T-cell (primary cell): ENCODE measurements at regions not wholly inside any gene's neighbourhood (a gene's known extent, or its start where the extent isn't known, plus 50 kb on each side); places are given as distances from the start of the nearest gene placed in this dataset.

Experiments
- ATAC-seq, 4 experiments: fragments of 200-7000 bp in 3 of 4; fragments of 150-1000 bp in 1 of 4; cut with Tn5 transposase; replicated peaks in 1 of 4; 1 replicate in 3 of 4; 2 replicates in 1 of 4; pipeline ENCODE4 v1.10.0; 2021; ENCODE audit warnings: moderate library complexity in 3 of 4, mild to moderate bottlenecking in 2 of 4, moderate number of reproducible peaks in 1 of 4
- CTCF ChIA-PET, 2 donors: fragments of 300-600 bp; sonication (Branson Sonifier 250); formaldehyde crosslinking; loops; one replicate each; lab custom pipeline; 2022; ENCODE audit warnings: antibody characterized with exemption in 2 of 2; lab: Charles Lee
- POLR2A ChIA-PET, 2 donors: fragments of 300-600 bp; sonication (Branson Sonifier 250); formaldehyde crosslinking; loops; one replicate each; lab custom pipeline; 2022; ENCODE audit warnings: antibody characterized with exemption in 2 of 2; lab: Charles Lee
- DNase-seq, 35 experiments: peaks; one replicate each; pipeline versions ENCODE4 v3.0.0 to v3.0.0-alpha.2; 2013 to 2023
- H3K27ac ChIP-seq: one replicate; pipeline ENCODE4 v1.5.1; 2013; ENCODE audit warnings: low read length
- H3K27me3 ChIP-seq, 2 experiments: replicated peaks in 1 of 2; 1 replicate in 1 of 2; 2 replicates in 1 of 2; pipeline versions ENCODE4 v1.6.1 to v1.7.0; 2013; ENCODE audit warnings: low read length in 1 of 2, mixed read lengths in 1 of 2; ENCODE audit not compliant: control insufficient read depth in 2 of 2, insufficient read depth in 2 of 2; ENCODE audit errors: extremely low read depth in 1 of 2
- H3K36me3 ChIP-seq, 2 donors: 1 replicate in 1 of 2; 2 replicates in 1 of 2; pipeline versions ENCODE4 v1.6.1 to v1.7.0; 2013; ENCODE audit warnings: low read length in 1 of 2; ENCODE audit not compliant: control insufficient read depth in 2 of 2, insufficient read depth in 1 of 2; ENCODE audit errors: extremely low read depth in 1 of 2
- H3K4me1 ChIP-seq, 2 experiments: 1 replicate in 1 of 2; 2 replicates in 1 of 2; pipeline versions ENCODE4 v1.6.1 to v1.7.0; 2013; ENCODE audit warnings: low read length in 2 of 2, mixed read lengths in 1 of 2; ENCODE audit not compliant: insufficient read depth in 2 of 2, control insufficient read depth in 1 of 2; ENCODE audit errors: extremely low read depth in 1 of 2
- H3K4me3 ChIP-seq, 2 donors: 1 replicate in 1 of 2; 2 replicates in 1 of 2; pipeline versions ENCODE4 v1.5.1 to v1.7.0; 2013; ENCODE audit warnings: mild to moderate bottlenecking in 2 of 2, low read length in 1 of 2, moderate library complexity in 1 of 2; ENCODE audit not compliant: control insufficient read depth in 1 of 2; ENCODE audit errors: extremely low read depth in 1 of 2
- H3K9me3 ChIP-seq: 2 replicates; pipeline ENCODE4 v1.7.0; 2013
- H3K27ac Mint-ChIP-seq, 2 donors: one replicate each; pipeline ENCODE4 v1.8.0; 2020 to 2021; ENCODE audit warnings: mild to moderate bottlenecking in 2 of 2, mixed read lengths in 2 of 2
- H3K27me3 Mint-ChIP-seq, 2 donors: one replicate each; pipeline ENCODE4 v1.8.0; 2021 to 2022; ENCODE audit warnings: mixed read lengths in 2 of 2
- H3K36me3 Mint-ChIP-seq: one replicate; pipeline ENCODE4 v1.8.0; 2021; ENCODE audit warnings: mixed read lengths
- H3K4me1 Mint-ChIP-seq, 3 donors: one replicate each; pipeline ENCODE4 v1.8.0; 2020 to 2022; ENCODE audit warnings: mixed read lengths in 3 of 3, mild to moderate bottlenecking in 1 of 3
- H3K4me3 Mint-ChIP-seq, 3 donors: one replicate each; pipeline ENCODE4 v1.8.0; 2020 to 2022; ENCODE audit warnings: mild to moderate bottlenecking in 3 of 3, mixed read lengths in 3 of 3, moderate library complexity in 3 of 3
- H3K9me3 Mint-ChIP-seq, 3 donors: one replicate each; pipeline ENCODE4 v1.8.0; 2020 to 2022; ENCODE audit warnings: mixed read lengths in 3 of 3
- WGBS: methylation state at CpG from one replicate; pipeline ENCODE4 v1.1.5; 2013; ENCODE audit warnings: missing lambda C conversion rate; ENCODE audit not compliant: insufficient coverage; 5-methylcytosine and 5-hydroxymethylcytosine counted together

- H3K27me3 ChIP-seq: no peaks in the 10 kb centered on the region
- no peaks in the 10 kb centered on the region for H3K9me3 ChIP-seq
- no peaks in the 10 kb centered on the region for H3K4me1 Mint-ChIP-seq
- H3K36me3 ChIP-seq: no peaks in the 10 kb centered on the region
- DNase-seq: no peak
- H3K4me1 ChIP-seq: no peaks in the 10 kb centered on the region
- ChIA-PET CTCF (no interaction called here), POLR2A (no interaction called here)
- H3K27ac Mint-ChIP-seq: no peak overlapping the region
- no peak overlapping the region for H3K4me3 Mint-ChIP-seq
- H3K27ac ChIP-seq: no peak overlapping the region
- no peak overlapping the region for H3K4me3 ChIP-seq
- H3K9me3 Mint-ChIP-seq: peaks cover 0 to 12% (median 4%) of the 10 kb centered on the region in 3 donors
- no peaks in the 10 kb centered on the region for H3K27me3 Mint-ChIP-seq
- H3K36me3 Mint-ChIP-seq: no peaks in the 10 kb centered on the region
- ATAC-seq: no peak
- no CpG with 5 or more reads among the region's 2 CpGs for WGBS
Observed at GRCh38 chr18:44473394-44474066, 207.2 kb upstream of the SETBP1 start.

- POLR2A ChIA-PET: no interaction called here
- 0% methylated on average over 1 of the region's 3 CpGs for WGBS
- CTCF ChIA-PET: no interaction called here
- DNase-seq (no peak), ATAC-seq (no peak)
- no peak overlapping the region for H3K27ac ChIP-seq
- H3K4me1 ChIP-seq: no peaks in the 10 kb centered on the region
- Mint-ChIP-seq H3K27me3 (no peaks in the 10 kb centered on the region), H3K27ac (no peak overlapping the region), H3K4me3 (no peak overlapping the region), H3K36me3 (no peaks in the 10 kb centered on the region), H3K4me1 (no peaks in the 10 kb centered on the region), H3K9me3 (peaks cover 5 to 17% (median 8%) of the 10 kb centered on the region in 3 donors)
- no peaks in the 10 kb centered on the region for H3K27me3 ChIP-seq
- no peak overlapping the region for H3K4me3 ChIP-seq
- H3K9me3 ChIP-seq: no peaks in the 10 kb centered on the region
- no peaks in the 10 kb centered on the region for H3K36me3 ChIP-seq
Observed at GRCh38 chr18:44474067-44474411, 206.6 kb upstream of the SETBP1 start.

- H3K27ac ChIP-seq: no peak overlapping the region
- ChIA-PET POLR2A (no interaction called here), CTCF (no interaction called here)
- H3K4me1 ChIP-seq: no peaks in the 10 kb centered on the region
- H3K9me3 ChIP-seq: no peaks in the 10 kb centered on the region
- no peak overlapping the region for H3K4me3 ChIP-seq
- peaks cover 5 to 20% (median 8%) of the 10 kb centered on the region in 3 donors for H3K9me3 Mint-ChIP-seq
- no peaks in the 10 kb centered on the region for H3K4me1 Mint-ChIP-seq
- ATAC-seq (no peak), DNase-seq (no peak)
- H3K27me3 ChIP-seq: no peaks in the 10 kb centered on the region
- no peak overlapping the region for H3K4me3 Mint-ChIP-seq
- no peaks in the 10 kb centered on the region for H3K36me3 ChIP-seq
- H3K27me3 Mint-ChIP-seq: no peaks in the 10 kb centered on the region
- H3K36me3 Mint-ChIP-seq: no peaks in the 10 kb centered on the region
- H3K27ac Mint-ChIP-seq: no peak overlapping the region
Observed at GRCh38 chr18:44474591-44474990, 206.1 kb upstream of the SETBP1 start.

- H3K9me3 ChIP-seq: no peaks in the 10 kb centered on the region
- H3K4me1 Mint-ChIP-seq: no peaks in the 10 kb centered on the region
- ChIA-PET CTCF (no interaction called here), POLR2A (no interaction called here)
- DNase-seq (no peak), ATAC-seq (no peak)
- H3K4me3 Mint-ChIP-seq: no peak overlapping the region
- no peaks in the 10 kb centered on the region for H3K27me3 Mint-ChIP-seq
- no peaks in the 10 kb centered on the region for H3K4me1 ChIP-seq
- H3K9me3 Mint-ChIP-seq: peaks cover 8 to 20% (median 17%) of the 10 kb centered on the region in 3 donors
- no peaks in the 10 kb centered on the region for H3K27me3 ChIP-seq
- H3K36me3 Mint-ChIP-seq: no peaks in the 10 kb centered on the region
- WGBS: 80% methylated on average over 1 of the region's 4 CpGs
- H3K36me3 ChIP-seq: no peaks in the 10 kb centered on the region
- H3K27ac ChIP-seq: no peak overlapping the region
- no peak overlapping the region for H3K27ac Mint-ChIP-seq
- no peak overlapping the region for H3K4me3 ChIP-seq
Observed at GRCh38 chr18:44482761-44483160, 197.9 kb upstream of the SETBP1 start.

GRCh38 chr18:44495151-44495550, 185.5 kb upstream of the SETBP1 start:
- Histone ChIP-seq H3K27me3 (no peaks in the 10 kb centered on the region), H3K27ac (no peak overlapping the region), H3K4me3 (no peak overlapping the region), H3K9me3 (no peaks in the 10 kb centered on the region), H3K4me1 (peaks cover 0 to 9% of the 10 kb centered on the region in 2 experiments), H3K36me3 (no peaks in the 10 kb centered on the region)
- Mint-ChIP-seq H3K4me1 (peaks cover 0 to 9% (median 0%) of the 10 kb centered on the region in 3 donors), H3K27me3 (no peaks in the 10 kb centered on the region), H3K4me3 (no peak overlapping the region), H3K36me3 (no peaks in the 10 kb centered on the region), H3K9me3 (peaks cover 0 to 5% (median 2%) of the 10 kb centered on the region in 3 donors), H3K27ac (no peak overlapping the region)
- ATAC-seq (no peak), DNase-seq (no peak)
- 100% methylated on average over 3 of the region's 5 CpGs for WGBS
- CTCF ChIA-PET: no interaction called here
- POLR2A ChIA-PET: no interaction called here

- Mint-ChIP-seq H3K27me3 (no peaks in the 10 kb centered on the region), H3K4me1 (peaks cover 5 to 23% (median 12%) of the 10 kb centered on the region in 3 donors), H3K4me3 (no peak overlapping the region), H3K27ac (no peak overlapping the region), H3K36me3 (no peaks in the 10 kb centered on the region), H3K9me3 (peaks cover 0 to 5% (median 2%) of the 10 kb centered on the region in 3 donors)
- no peak overlapping the region for H3K27ac ChIP-seq
- no peaks in the 10 kb centered on the region for H3K27me3 ChIP-seq
- no peaks in the 10 kb centered on the region for H3K36me3 ChIP-seq
- POLR2A ChIA-PET: no interaction called here
- no peaks in the 10 kb centered on the region for H3K9me3 ChIP-seq
- CTCF ChIA-PET: no interaction called here
- no peak overlapping the region for H3K4me3 ChIP-seq
- DNase-seq: no peak
- peaks cover 0 to 23% of the 10 kb centered on the region in 2 experiments for H3K4me1 ChIP-seq
- 100% methylated on average over 1 of the region's 3 CpGs for WGBS
- no peak for ATAC-seq
Observed at GRCh38 chr18:44497311-44497710, 183.4 kb upstream of the SETBP1 start.
